ENCODE measurements at regions not wholly inside any gene's neighbourhood (a gene's known extent, or its start where the extent isn't known, plus 50 kb on each side); places are given as distances from the start of the nearest gene placed in this dataset.

- no peak for TF ChIP-seq CTCF (IDR thresholded peaks at IDR 0.05; ENCODE audit: insufficient read depth, low read length, poor library complexity, severe bottlenecking)
- TF ChIP-seq EZH2phosphoT487 (conservative IDR thresholded peaks at IDR 0.05; ENCODE audit: low read length) = no peak
Observed at GRCh38 chr2:16745466-16745865, 79.8 kb upstream of the CYRIA start.

All from SU-DHL-6 (cell line).